HG03354 (cell line): ENCODE measurements at regions not wholly inside any gene's neighbourhood (a gene's known extent, or its start where the extent isn't known, plus 50 kb on each side); places are given as distances from the start of the nearest gene placed in this dataset.

Experiments
- ATAC-seq: cut with Tn5 transposase; IDR thresholded peaks from one replicate; pipeline ENCODE4 v1.9.1; 2021; ENCODE audit warnings: mild to moderate bottlenecking; ENCODE audit not compliant: unreplicated experiment, poor library complexity, severe bottlenecking

DNA sequence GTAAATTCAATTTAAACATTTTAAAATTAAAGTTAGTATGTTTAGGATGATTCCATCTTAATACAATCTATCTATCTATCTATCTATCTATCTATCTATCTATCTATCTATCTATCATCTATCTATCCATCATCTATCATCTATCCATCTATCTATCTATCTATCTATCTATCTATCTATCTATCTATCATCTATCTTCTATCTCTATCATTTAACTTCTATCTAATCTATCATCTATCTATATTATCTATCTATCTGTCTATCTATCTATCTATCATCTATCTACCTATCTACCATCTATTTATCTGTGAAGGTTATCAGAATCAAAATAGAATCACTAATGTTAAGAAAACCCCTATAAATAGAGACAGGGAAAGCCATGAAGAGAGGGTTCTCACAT is 78.3 kb downstream of the RAMP3 start:
- no peak for ATAC-seq

DNA sequence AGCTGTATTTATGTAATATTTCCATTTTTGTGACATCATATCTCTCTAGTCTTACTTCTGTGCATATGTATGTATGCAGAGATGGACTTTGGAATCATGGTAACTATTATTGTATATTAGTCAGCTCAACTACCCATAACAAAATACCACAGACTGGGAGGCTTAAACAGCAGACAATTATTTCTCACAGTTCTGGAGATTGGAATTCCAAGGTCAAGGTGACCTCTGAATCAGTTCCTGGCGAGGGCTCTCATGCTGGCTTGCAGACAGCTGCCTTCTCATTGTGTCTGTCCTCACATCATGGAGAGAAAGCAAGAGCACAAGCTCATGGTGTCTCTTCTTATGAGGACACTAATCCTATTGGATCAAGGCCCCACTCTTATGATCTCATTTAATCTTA is 79.1 kb downstream of the RAMP3 start:
- ATAC-seq: no peak

DNA sequence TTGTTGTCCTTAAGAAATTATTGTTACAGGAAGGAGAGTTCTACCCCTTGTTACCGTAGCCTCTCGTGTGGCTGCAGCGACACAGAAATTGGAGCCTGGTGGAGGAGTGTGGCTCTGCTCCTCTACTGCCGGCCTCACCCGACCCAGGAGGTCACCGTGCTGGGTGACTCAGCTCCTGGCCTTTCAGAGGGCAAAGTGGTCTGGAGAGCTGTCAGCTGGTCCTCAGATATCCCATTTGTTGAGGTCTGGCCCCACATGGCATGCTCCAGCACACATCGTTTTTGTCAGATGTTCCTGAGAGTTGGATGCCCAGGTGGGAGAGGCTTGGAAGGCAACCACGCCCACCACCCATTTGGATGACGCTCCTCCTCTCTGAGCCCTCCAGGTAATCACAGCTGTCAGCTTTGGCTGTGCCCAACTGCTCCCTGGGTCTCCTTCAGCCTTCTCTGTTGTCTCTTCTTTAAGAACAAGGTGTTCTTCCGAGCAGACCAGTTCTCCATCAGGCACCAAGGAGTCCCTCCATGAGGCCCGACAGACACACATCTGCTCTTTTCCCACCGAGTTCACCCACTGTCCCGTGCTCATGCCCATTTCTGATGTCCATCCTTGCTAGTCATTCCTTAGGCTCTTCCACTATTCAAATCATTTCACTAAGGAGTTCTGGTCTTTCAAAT is 80.3 kb downstream of the RAMP3 start:
- ATAC-seq: no peak

DNA sequence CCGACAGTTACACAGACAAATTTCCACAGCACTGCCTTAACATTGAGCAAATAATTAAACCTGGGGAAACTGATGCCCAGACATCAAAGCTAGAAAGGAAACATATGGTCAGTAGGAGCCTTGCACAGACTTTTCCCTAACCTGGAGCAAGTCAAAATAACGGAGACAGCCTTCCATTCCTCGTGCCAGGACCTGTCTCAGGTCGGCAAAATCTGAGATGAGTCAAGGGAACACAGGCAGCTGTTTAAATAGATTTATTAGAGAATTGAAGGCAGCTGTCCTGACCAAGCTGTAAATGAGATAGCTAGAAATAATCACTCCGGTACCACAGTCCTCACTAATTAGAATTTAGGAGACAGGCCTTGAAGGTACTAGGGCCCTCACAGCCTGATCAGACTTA is 81.2 kb downstream of the RAMP3 start:
- no peak for ATAC-seq

DNA sequence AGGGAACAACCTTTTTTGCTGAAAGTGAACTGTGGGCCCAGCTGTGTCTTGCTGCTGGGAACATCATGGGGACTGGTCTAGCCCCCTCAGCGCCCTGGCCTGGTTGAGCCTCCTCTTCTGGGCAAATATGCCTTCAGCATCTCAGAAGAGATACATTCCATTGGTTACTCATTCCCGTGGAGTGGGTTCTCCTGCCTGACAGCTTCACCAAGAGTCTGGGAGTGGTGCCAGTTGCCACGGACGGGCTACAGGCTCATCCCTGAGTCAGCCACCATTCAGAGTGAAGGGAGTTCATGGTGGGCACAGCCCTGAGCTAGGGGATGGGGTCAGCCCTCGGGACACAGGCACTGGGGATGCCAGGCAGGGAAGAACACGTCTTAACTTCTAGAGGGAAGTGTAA is 81.9 kb downstream of the RAMP3 start:
- no peak for ATAC-seq

DNA sequence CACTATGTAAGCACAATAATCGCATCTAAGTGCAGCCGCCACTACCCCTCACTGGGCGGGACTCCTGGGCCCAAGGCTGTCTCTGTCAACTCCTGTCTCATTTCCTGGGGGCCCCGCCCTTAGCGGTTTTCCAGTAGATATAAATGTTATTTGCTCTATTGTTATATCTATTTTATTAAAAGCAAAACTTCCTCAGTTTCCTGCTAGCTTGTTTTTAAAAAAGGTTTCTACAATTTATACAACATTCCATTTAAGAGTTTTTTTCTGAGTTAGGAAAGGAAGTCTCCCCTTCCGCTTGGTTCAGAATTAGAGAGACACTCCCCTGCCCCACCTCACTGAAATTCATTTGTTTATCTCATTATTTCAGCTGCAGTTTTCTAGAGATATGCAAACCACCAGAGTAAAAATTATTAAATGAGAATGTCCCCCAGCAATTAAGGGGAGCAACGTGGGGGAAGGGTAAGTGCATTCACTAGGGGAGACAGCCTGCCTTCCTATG is 82.7 kb downstream of the RAMP3 start:
- no peak for ATAC-seq

DNA sequence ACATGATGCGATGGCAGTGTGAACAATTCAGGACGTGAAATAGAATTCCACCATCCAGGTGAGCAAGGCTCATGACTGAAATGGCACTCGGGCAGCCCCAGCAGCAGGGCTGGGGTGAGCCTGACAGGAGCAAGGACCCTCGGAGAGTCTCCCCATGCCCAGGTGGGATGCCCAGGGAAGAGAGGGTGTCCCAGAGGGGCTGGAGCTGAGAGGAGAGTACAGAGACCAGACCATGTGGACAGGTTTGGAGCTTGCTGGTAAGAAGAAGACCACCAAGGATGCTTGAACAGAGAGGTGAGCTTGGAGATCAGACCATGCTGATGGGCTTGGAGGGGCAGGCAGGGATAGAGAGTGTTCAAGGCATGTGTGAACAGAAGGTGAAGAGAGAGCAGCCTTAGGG is 83.3 kb downstream of the RAMP3 start:
- no peak for ATAC-seq

DNA sequence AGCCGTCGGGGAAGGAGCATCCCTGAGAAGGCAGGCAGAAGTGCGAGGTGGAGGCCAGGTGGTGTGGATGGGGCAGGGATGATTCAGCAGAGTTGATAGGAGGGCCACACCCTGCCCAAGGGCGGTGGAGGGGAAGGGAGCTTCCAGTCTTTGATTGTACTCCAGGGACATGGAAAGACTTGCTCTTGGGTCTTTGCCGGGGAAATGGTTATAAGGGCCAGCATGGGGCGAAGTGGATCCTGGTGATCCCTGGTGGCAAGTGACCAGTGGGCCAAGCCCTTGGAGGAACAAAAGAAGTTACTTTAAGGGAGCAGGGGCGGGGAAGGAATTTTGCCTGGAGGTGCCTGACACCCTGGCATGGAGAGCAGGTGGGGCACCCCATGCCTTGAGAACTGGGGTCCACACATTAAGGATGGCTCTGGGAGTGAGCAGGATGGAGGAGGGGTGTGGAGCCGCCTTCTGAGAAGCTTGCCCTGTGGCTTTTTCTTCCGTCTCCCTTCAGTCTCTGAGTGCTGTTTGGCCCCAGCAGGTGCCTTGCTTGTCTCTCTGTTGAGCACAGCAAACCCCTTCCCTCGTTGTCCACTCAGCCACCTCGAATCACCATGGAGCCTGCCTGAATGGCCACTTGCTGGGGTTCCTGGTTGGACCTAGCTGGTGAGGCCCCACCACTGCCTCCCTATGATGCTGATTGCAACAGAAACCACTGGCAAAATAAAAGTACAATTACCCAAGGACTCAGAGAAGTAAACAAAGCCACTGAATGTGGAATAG is 83.9 kb downstream of the RAMP3 start:
- ATAC-seq: no peak

DNA sequence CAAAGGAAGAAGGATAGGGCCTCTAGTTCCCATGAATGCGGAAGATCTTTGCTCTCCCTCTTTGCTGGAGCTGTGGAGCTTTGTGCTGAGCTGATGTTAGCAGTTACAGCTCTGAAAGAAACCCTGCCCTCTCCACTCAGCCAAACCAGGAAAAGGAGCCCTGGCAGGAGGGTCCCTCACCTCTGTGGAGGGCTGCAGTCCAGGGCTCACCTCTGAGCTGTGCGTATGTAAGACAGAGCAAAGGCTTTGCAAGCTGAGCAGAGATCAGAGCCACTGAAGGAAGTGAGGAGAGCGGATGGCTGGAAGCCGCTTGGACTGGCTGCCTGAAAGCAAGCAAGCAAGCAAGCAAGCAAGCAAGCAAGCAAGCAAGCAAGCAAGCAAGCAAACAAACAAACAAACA is 84.7 kb downstream of the RAMP3 start:
- no peak for ATAC-seq

DNA sequence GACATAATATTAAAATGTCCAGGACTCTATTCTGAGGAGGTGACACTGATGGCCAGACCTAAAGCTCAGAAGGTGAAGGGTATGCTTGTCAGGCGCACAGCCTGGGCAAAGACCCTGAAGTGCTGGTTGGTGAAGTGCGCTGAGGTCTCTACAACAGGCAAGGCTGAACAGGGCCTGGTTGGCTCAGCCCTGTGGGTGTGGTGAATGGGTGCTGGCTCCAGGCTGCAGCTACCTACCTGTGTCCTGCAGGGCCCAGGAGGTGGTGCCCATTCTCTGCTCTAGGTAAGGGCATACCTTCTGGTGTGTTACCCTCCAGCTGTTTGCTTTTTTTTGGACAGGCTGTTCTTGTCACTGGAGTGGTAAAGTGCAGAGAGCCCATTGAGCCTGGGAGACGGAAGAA is 85.1 kb downstream of the RAMP3 start:
- ATAC-seq: no peak

DNA sequence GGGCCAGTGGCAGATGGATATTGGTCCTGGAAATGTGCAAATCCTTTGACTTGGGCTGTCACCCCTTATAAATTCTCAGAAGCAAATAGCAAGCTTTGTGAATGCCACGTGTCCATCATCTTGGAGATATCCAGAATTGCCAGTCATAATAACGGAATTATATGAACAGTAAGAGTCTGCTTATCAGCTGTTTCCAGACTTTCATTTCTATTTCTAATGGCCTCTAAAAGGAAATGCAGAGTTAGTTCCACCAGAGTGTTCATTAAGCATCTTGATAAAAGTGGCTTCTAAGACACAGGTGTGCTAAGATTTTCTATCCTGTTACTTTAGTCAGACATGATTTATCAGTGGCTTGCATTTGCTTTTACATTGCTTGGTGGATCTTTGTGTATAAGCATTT is 87.4 kb downstream of the RAMP3 start:
- ATAC-seq: no peak

DNA sequence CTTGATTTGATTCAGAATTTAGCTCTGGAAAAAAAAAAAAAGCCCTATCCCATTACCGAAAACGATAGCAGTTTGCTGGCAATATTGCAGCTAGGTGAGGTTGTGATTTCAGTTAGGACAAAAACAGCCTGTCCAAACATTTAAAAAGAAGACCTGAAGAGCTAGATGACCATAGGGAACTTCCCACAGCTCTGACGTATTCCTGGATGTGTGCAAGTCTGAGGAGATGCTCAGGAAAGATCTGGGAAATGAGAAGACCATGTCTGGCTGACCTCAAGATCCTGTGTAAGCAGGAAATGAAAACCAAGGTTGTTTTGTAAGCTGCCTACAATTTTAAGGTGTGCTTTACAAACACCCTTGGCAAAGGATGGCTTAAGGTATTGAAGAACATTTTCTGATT is 88.7 kb downstream of the RAMP3 start:
- no peak for ATAC-seq

DNA sequence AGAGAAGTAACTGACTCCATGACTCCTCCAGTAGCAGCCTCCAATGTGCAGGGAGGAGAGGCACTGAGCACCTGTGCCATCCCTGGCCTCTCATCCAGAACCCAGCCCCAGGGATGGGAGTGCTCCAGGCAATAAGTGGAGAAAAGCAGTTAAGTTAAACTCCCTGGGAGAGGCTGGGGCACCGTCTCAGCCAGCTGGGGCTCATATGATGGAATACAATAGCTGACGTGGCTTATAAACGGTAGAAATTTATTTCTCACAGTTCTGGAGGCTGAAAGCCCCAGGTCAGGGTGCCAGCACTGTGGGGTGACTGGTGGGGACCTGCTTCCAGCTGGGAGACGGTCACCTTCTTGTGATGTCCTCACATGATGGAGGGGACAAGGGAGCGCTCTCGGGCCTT is 94.7 kb downstream of the RAMP3 start:
- ATAC-seq: no peak

DNA sequence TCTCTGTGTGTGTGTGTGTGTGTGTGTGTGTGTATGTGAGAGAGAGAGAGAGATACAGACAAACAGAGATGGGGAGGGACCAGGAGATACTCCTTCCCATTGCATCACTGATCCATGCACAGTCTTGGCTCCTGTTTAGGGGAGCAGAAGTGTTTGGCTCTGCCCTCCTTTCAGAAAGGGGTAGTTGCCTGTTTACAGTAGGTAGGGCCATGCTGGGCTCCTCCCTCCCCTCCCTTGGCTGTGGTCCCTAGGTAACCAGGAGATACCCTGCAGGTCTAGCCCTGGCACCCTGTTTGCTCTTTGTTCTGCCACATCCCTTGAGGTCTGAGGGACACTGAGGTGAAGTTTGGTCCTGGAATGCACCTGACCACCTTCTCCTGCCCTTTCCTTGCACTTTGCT is 95.3 kb downstream of the RAMP3 start:
- ATAC-seq: no peak

DNA sequence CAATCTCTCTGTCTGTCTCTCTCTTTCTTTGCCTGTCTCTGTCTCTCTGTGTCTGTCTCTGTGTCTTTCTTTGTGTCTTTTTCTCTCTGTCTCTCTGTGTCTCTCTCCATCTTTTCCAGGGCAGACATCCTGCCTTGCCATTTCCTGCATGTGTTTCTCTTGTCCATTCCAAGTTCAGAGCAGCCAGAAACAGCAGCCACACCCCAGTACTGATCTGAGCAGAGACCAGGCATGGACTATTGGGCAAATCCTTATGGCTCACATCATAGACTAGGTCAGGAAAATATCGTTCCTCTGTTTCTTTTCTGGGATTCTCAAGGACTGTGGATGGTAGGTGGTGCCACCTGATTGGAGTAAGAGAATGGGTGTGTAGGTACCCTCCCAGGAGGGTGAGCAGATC is 95.8 kb downstream of the RAMP3 start:
- ATAC-seq: no peak

DNA sequence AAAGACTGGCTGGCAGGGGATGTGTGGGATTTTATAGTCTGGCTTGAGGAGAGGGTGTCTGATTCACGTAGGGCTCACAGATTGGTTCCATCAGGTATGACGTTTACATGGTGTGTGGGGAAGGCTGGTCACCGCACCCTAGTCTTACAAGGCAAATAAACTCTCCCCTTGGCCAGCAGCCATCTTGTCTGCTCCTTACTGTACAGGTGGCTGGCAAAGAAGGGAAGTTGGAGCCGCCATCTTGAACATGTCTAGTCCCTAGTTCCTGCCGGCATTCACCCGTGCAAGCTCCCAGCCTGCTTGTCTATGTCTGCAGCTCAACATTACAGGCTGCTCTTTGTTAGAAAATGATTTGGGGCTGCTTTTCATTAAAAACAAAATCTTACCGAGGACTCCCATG is 97.6 kb downstream of the RAMP3 start:
- no peak for ATAC-seq

DNA sequence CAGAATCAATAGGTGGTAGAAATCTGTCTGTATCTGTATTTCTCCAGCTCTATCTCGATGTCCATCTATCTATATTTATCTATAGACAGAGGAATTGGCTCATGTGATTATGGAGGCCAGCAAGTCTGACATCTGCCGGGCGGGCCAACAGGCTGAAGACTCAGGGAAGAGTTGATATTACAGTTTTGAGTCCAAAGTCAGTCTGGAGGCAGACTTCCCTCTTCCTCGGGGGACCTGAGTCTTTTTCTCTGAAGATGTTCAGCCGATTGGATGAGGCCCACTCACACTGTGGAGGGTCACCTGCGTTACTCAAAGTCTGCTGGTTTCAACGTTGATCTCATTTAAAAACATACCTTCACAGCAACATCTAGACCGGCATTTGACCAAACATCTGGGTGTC is 98.7 kb downstream of the RAMP3 start:
- ATAC-seq: no peak

DNA sequence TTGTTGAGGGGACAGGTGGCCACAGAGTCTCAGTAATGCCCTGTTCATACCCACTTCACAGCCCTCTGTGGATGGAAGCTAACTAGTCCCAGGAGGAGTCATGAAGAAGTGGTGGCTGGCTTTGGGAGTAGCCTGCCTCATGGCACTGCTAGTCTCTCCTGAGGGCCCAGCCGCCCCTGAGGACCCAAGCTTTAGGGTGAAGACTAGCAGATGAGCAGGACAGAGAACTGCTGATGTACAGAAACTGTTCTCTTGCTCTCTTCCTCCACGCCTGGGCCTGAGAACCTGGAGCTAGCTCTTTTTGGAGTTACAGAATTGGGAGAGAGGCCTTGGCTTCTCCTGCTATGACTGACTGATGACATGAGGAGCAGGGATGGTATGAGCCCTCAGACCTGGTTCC is 99.2 kb downstream of the RAMP3 start:
- ATAC-seq: no peak

DNA sequence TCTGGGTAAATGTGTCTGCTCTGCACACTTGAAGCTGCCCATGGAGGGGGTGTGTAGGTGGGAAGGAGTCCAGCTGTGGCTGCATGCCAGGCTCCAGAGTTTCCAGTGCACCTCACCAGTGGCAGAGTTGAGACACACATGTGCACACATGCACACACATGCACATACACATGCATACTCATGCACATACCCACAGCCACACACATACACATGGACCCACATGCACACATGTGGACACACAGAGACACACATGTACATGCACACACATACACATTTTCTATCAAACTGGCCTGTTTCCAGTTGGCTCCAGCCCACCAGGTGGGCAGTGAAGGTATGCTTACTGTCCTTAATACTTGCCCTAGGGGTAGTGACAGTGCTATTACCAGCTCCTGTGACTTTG is 99.7 kb downstream of the RAMP3 start:
- ATAC-seq: no peak

DNA sequence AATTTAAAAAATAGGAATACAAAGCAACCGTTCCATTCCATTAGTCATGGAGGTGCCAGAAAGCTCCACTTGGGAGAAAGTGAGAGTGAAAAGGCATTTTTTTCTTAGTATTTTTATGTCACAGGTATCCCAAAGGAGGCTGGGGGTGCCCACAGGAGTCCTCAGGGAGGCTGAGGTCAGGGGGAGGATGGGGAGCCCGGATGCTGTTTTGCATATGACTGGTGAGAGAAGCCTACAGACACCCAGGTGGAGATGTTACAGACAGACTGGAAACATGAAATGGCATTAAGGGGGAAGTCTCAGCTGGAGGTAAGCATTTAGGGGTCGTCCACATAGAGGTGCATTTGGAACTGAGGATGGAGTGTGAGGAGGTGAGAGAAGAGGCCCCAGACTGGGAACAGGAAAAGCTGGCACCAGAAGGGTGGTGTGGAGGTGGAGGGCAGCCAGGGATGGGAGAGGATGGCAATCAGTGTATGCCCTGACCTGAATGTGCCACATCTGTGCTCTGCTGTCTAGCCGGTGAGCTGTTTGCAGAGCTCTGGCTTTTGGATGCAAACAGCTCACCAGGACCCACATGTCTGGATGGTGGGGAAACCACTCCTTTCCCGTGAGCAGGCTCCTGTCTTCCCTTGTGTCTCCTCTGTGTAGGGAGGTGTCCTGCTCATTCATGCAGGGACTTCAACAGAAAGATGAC is 101.1 kb downstream of the RAMP3 start:
- ATAC-seq: no peak

DNA sequence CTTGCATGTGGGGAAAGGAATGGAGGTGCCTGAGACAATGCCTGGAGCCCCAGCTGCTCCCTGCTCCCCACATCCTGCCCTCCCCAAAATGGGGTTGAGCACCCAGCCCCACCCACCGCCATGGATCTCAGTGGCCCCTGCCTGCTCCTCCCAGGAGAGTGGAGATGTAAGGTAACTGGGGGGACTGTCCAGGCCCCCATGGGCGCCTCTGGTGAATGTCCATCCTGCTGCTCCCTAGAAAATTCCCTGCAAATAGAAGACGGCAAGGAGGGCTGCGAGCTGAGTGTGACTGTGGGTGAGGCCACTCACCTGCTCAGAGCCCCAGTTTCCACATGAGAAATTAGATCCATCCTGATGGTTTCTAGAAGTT is 101.6 kb downstream of the RAMP3 start:
- no peak for ATAC-seq
